OCI-LY1 (cell line): ENCODE measurements at regions not wholly inside any gene's neighbourhood (a gene's known extent, or its start where the extent isn't known, plus 50 kb on each side); places are given as distances from the start of the nearest gene placed in this dataset.

Experiments used
- H2AFZ ChIP-seq: fragments of 200-600 bp; sonication (generic), shearing (Covaris generic); 2 replicates; pipeline ENCODE4 v1.6.0; 2014; ENCODE audit warnings: antibody characterized with exemption, mild to moderate bottlenecking, low read length
- H3F3A ChIP-seq: fragments of 200-600 bp; sonication (generic), shearing (Covaris generic); 2 replicates; pipeline ENCODE4 v1.6.0; 2014; ENCODE audit warnings: mild to moderate bottlenecking, antibody characterized with exemption, low read length, moderate library complexity; ENCODE audit not compliant: insufficient read depth
- H3K27ac ChIP-seq: fragments of 200-600 bp; sonication (generic); 2 replicates; pipeline ENCODE4 v1.5.1; 2014; ENCODE audit warnings: low read length, mixed run types, mild to moderate bottlenecking, low read depth; ENCODE audit not compliant: poor library complexity, severe bottlenecking
- H3K27me3 ChIP-seq: fragments of 200-600 bp; sonication (generic); 2 replicates; pipeline ENCODE4 v1.6.0; 2014; ENCODE audit warnings: antibody characterized with exemption, mild to moderate bottlenecking, low read length, moderate library complexity; ENCODE audit not compliant: insufficient read depth
- H3K36me3 ChIP-seq: fragments of 200-600 bp; sonication (generic); 2 replicates; pipeline ENCODE4 v1.6.1; 2014; ENCODE audit warnings: mild to moderate bottlenecking, antibody characterized with exemption, low read length, moderate library complexity, mixed read lengths; ENCODE audit not compliant: insufficient read depth
- H3K4me1 ChIP-seq: fragments of 200-600 bp; sonication (generic); 2 replicates; pipeline ENCODE4 v1.5.1; 2014; ENCODE audit warnings: mild to moderate bottlenecking, low read length, moderate library complexity; ENCODE audit not compliant: insufficient read depth, severe bottlenecking
- H3K4me2 ChIP-seq: fragments of 200-600 bp; sonication (generic), shearing (Covaris generic); 2 replicates; pipeline ENCODE4 v1.6.1; 2014; ENCODE audit warnings: low read length
- H3K4me3 ChIP-seq: fragments of 200-600 bp; sonication (generic); 2 replicates; pipeline ENCODE4 v1.5.1; 2014; ENCODE audit warnings: low read length, low read depth, mild to moderate bottlenecking, mixed read lengths; ENCODE audit not compliant: poor library complexity, severe bottlenecking
- H3K79me2 ChIP-seq: fragments of 200-600 bp; shearing (Covaris generic); 2 replicates; pipeline ENCODE4 v1.6.1; 2016; ENCODE audit warnings: mixed run types, low read length, mixed read lengths; ENCODE audit not compliant: insufficient read depth
- H3K9ac ChIP-seq: fragments of 200-600 bp; sonication (generic), shearing (Covaris generic); 2 replicates; pipeline ENCODE4 v1.6.1; 2014; ENCODE audit warnings: mild to moderate bottlenecking, low read length, mixed read lengths
- H3K9me2 ChIP-seq: fragments of 200-600 bp; sonication (generic), shearing (Covaris generic); 2 replicates; pipeline ENCODE4 v1.6.1; 2014; ENCODE audit warnings: low read depth, mild to moderate bottlenecking, low read length, mixed read lengths
- H3K9me3 ChIP-seq: fragments of 200-600 bp; shearing (Covaris generic); 2 replicates; pipeline ENCODE4 v1.6.1; 2014; ENCODE audit warnings: low read length, mixed read lengths
- H4K20me1 ChIP-seq: fragments of 200-600 bp; sonication (generic), shearing (Covaris generic); 2 replicates; pipeline ENCODE4 v1.6.0; 2016; ENCODE audit warnings: mild to moderate bottlenecking, low read length; ENCODE audit not compliant: insufficient read depth
- CTCF ChIP-seq: fragments of 200-600 bp; sonication (generic), shearing (Covaris generic); IDR thresholded peaks from 2 replicates; pipeline ENCODE4 v1.5.1; 2017; ENCODE audit warnings: mild to moderate bottlenecking, antibody characterized with exemption, low read length, moderate library complexity, mixed read lengths
- EZH2 ChIP-seq: fragments of 200-600 bp; sonication (generic), shearing (Covaris generic); IDR thresholded peaks from 2 replicates; pipeline ENCODE4 v1.8.0; 2017; ENCODE audit warnings: borderline replicate concordance, mixed run types, mild to moderate bottlenecking, antibody characterized with exemption, low read length, moderate library complexity, mixed read lengths

GRCh38 chr9:10793306-10793705 is 180.5 kb upstream of the PTPRD start:
- H3K36me3 ChIP-seq: no peaks in the 10 kb centered on the region
- no peak for TF ChIP-seq EZH2
- TF ChIP-seq CTCF: no peak
- H3K27ac ChIP-seq: no peak overlapping the region
- H3K9ac ChIP-seq: no peak overlapping the region
- H4K20me1 ChIP-seq: no peaks in the 10 kb centered on the region
- H3K4me2 ChIP-seq: no peak overlapping the region
- no peak overlapping the region for H2AFZ ChIP-seq
- no peaks in the 10 kb centered on the region for H3K79me2 ChIP-seq
- no peaks in the 10 kb centered on the region for H3K9me3 ChIP-seq
- H3K4me1 ChIP-seq: no peaks in the 10 kb centered on the region
- H3K4me3 ChIP-seq: no peak overlapping the region
- no peaks in the 10 kb centered on the region for H3K9me2 ChIP-seq
- H3F3A ChIP-seq: no peaks in the 10 kb centered on the region
- H3K27me3 ChIP-seq: no peaks in the 10 kb centered on the region

- H3K36me3 ChIP-seq: no peaks in the 10 kb centered on the region
- H3K9ac ChIP-seq: no peak overlapping the region
- no peaks in the 10 kb centered on the region for H4K20me1 ChIP-seq
- no peaks in the 10 kb centered on the region for H3K79me2 ChIP-seq
- H3K4me1 ChIP-seq: no peaks in the 10 kb centered on the region
- H3F3A ChIP-seq: no peaks in the 10 kb centered on the region
- H3K27me3 ChIP-seq: no peaks in the 10 kb centered on the region
- no peak overlapping the region for H2AFZ ChIP-seq
- no peaks in the 10 kb centered on the region for H3K9me3 ChIP-seq
- no peak overlapping the region for H3K4me3 ChIP-seq
- TF ChIP-seq EZH2 (no peak), CTCF (no peak)
- no peak overlapping the region for H3K4me2 ChIP-seq
- H3K9me2 ChIP-seq: no peaks in the 10 kb centered on the region
- H3K27ac ChIP-seq: no peak overlapping the region
Observed at GRCh38 chr9:10804486-10804885, 191.7 kb upstream of the PTPRD start.

DNA sequence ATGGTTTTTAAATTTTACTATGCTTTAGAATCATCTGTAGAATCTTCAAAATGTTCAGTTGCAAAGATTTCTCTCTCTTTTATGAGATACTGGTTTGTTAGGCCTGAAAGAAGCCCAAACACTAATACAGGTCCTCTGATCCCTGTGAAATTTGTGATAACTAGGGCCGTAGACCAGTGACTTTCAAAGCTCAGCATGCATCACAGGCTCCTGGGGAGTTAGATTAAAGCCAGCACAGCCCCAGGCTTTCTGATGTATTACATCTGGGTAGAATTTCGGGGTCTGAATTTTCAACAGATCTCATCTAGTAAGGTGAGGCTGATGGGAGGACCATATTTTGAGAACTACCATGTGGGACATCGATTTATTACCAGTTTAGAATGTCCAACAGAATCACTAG is 194.1 kb upstream of the PTPRD start:
- H3K27ac ChIP-seq: no peak overlapping the region
- TF ChIP-seq EZH2: no peak
- TF ChIP-seq CTCF: no peak

More for the DNA sequence above, 194.1 kb upstream of the PTPRD start:
- H3F3A ChIP-seq: no peaks in the 10 kb centered on the region
- no peaks in the 10 kb centered on the region for H3K9me2 ChIP-seq
- no peaks in the 10 kb centered on the region for H3K4me1 ChIP-seq
- no peak overlapping the region for H3K4me2 ChIP-seq
- no peaks in the 10 kb centered on the region for H3K27me3 ChIP-seq
- H3K9me3 ChIP-seq: no peaks in the 10 kb centered on the region
- no peaks in the 10 kb centered on the region for H3K79me2 ChIP-seq
- no peaks in the 10 kb centered on the region for H3K36me3 ChIP-seq
- no peaks in the 10 kb centered on the region for H4K20me1 ChIP-seq
- H2AFZ ChIP-seq: no peak overlapping the region
- no peak overlapping the region for H3K9ac ChIP-seq
- H3K4me3 ChIP-seq: no peak overlapping the region
